Gastrocnemius medialis (tissue), 4 donors: ENCODE measurements at regions not wholly inside any gene's neighbourhood (a gene's known extent, or its start where the extent isn't known, plus 50 kb on each side); places are given as distances from the start of the nearest gene placed in this dataset.

ENCODE experiments used
- ATAC-seq, 2 donors: fragments of 150-250 bp; one replicate each; pipeline ENCODE4 v1.9.1; 2016
- DNase-seq, 2 donors: peaks; one replicate each; pipeline ENCODE4 v3.0.0-alpha.2; 2019
- H3K27ac ChIP-seq, 4 donors: fragments of 200-600 bp; sonication (generic); 1 replicate in 1 of 4; 2 replicates in 3 of 4; pipeline ENCODE4 v1.5.1; 2016 to 2018; ENCODE audit warnings: mild to moderate bottlenecking in 2 of 4, moderate library complexity in 1 of 4
- H3K27me3 ChIP-seq, 3 donors: fragments of 200-600 bp; sonication (generic) in 2 of 3; 1 replicate in 1 of 3; 2 replicates in 2 of 3; pipeline versions ENCODE4 v1.5.1 to v1.6.0; 2016 to 2019; ENCODE audit warnings: mild to moderate bottlenecking in 1 of 3, moderate library complexity in 1 of 3
- H3K36me3 ChIP-seq, 2 donors: fragments of 200-600 bp; sonication (generic) in 1 of 2; one replicate each; pipeline ENCODE4 v1.5.1; 2017 to 2018
- H3K4me1 ChIP-seq, 2 donors: fragments of 200-600 bp; sonication (generic) in 1 of 2; one replicate each; pipeline ENCODE4 v1.5.1; 2016 to 2017; ENCODE audit warnings: mild to moderate bottlenecking in 2 of 2
- H3K4me3 ChIP-seq, 4 donors: fragments of 200-600 bp; sonication (generic) in 3 of 4; 1 replicate in 1 of 4; 2 replicates in 3 of 4; pipeline ENCODE4 v1.5.1; 2016 to 2019; ENCODE audit warnings: mild to moderate bottlenecking in 2 of 4
- H3K9me3 ChIP-seq, 3 donors: fragments of 200-600 bp; sonication (generic) in 2 of 3; 1 replicate in 1 of 3; 2 replicates in 2 of 3; pipeline ENCODE4 v1.5.1; 2016 to 2019
- POLR2A ChIP-seq, 2 donors: fragments of 450-650 bp; IDR thresholded peaks; one replicate each; pipeline ENCODE4 v1.6.1; 2017; ENCODE audit warnings: antibody characterized with exemption in 2 of 2, mild to moderate bottlenecking in 2 of 2, moderate library complexity in 2 of 2
- in situ Hi-C, 4 donors: fragments of 200-750 bp; cut with MboI; loops; one replicate each; pipeline versions ENCODE4 v1.15.0 to v1.8.0; 2017; ENCODE audit warnings: low sequenced_read_pairs in 4 of 4
- intact Hi-C: fragments of 100-400 bp; cut with DNase I; formaldehyde crosslinking; loops from one replicate; pipeline ENCODE4 v1.15.1; 2023; ENCODE audit warnings: low total_unique reads
- TF ChIP-seq, protein P1 (sequence below), 5 experiments: fragments of 450-650 bp in 3 of 5; fragments of 200-600 bp in 2 of 5; sonication (generic) in 2 of 5; IDR thresholded peaks in 4 of 5; conservative IDR thresholded peaks in 1 of 5; 1 replicate in 4 of 5; 2 replicates in 1 of 5; pipeline ENCODE4 v1.5.1; 2016 to 2019; ENCODE audit warnings: antibody characterized with exemption in 5 of 5, mild to moderate bottlenecking in 3 of 5, moderate library complexity in 3 of 5

DNA sequence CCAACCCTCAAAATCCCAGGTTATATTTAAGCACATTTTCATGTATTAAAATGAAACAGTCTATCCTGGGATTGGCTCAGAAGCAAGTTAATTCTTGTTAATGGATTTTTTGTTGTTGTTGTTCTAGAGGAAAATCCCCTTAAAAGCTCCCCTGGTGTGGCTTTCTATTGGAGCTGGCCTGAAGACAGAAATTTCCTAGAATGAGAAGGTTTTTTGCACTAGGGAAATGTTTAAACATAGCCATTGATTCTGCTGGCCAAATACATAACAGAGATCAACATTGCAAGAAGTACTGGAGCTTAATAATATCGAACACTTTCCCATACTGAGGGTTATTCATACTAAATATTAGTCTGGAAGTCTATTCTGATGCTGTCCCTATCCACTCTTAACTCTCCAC, 148.8 kb upstream of the PCDH18 start:
- no peaks in the 10 kb centered on the region for H3K27me3 ChIP-seq
- ATAC-seq = no peak
- TF ChIP-seq, protein P1, sequence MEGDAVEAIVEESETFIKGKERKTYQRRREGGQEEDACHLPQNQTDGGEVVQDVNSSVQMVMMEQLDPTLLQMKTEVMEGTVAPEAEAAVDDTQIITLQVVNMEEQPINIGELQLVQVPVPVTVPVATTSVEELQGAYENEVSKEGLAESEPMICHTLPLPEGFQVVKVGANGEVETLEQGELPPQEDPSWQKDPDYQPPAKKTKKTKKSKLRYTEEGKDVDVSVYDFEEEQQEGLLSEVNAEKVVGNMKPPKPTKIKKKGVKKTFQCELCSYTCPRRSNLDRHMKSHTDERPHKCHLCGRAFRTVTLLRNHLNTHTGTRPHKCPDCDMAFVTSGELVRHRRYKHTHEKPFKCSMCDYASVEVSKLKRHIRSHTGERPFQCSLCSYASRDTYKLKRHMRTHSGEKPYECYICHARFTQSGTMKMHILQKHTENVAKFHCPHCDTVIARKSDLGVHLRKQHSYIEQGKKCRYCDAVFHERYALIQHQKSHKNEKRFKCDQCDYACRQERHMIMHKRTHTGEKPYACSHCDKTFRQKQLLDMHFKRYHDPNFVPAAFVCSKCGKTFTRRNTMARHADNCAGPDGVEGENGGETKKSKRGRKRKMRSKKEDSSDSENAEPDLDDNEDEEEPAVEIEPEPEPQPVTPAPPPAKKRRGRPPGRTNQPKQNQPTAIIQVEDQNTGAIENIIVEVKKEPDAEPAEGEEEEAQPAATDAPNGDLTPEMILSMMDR (IDR thresholded peaks at IDR 0.05 in 4 of 5, conservative IDR thresholded peaks at IDR 0.05 in 1 of 5) = no peak
- TF ChIP-seq POLR2A (IDR thresholded peaks at IDR 0.05) = no peak
- intact Hi-C loops (no loop called here), in situ Hi-C loops (no loop called here)
- DNase-seq = no peak
- H3K27ac ChIP-seq = no peak overlapping the region
- H3K36me3 ChIP-seq = no peaks in the 10 kb centered on the region
- no peaks in the 10 kb centered on the region for H3K9me3 ChIP-seq
- no peak overlapping the region for H3K4me3 ChIP-seq
- H3K4me1 ChIP-seq = no peaks in the 10 kb centered on the region

DNA sequence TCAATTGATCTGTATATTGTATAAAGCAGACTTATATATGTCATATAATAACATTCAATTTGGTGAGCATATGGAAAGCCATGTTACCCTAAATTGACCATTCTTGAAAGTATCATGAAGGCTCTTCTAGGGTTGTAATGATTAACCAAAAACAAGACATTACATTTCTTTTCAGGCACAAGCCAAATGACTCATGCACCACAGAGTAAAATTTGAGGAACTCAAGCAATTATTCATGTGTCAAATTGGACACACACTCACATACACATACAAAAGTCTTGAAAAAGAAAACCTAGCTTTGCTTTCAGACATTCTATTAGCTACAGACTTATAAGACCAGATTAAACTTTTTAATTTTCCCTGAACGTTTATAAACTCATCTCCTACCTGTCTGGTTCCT, 146.5 kb upstream of the PCDH18 start:
- Histone ChIP-seq H3K36me3 (no peaks in the 10 kb centered on the region), H3K27ac (no peak overlapping the region), H3K9me3 (no peaks in the 10 kb centered on the region), H3K4me3 (no peak overlapping the region), H3K27me3 (no peaks in the 10 kb centered on the region), H3K4me1 (no peaks in the 10 kb centered on the region)
- intact Hi-C loops (no loop called here), in situ Hi-C loops (no loop called here)
- TF ChIP-seq, protein P1 (IDR thresholded peaks at IDR 0.05 in 4 of 5, conservative IDR thresholded peaks at IDR 0.05 in 1 of 5) = no peak
- no peak for TF ChIP-seq POLR2A (IDR thresholded peaks at IDR 0.05)
- no peak for ATAC-seq
- DNase-seq = no peak

DNA sequence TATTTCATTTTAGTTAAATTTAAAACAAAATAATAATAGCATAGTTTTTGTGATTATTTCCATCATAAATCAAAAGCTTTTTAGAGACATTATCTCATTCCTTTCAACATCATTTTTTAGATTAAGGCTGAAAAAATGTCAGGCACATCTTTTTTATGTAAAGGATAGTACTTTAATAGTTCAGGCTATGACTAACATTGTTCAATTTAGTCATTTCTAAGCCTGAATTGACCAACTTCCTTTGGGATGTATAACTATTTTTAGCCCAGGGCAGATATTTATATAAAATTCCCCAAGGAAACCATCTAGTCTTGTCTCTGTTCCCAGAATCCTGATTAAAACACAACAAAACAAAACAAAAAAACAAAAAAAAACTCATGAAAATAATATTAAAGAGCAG, 145.6 kb upstream of the PCDH18 start:
- Histone ChIP-seq H3K36me3 (no peaks in the 10 kb centered on the region), H3K27ac (no peak overlapping the region), H3K4me1 (no peaks in the 10 kb centered on the region), H3K27me3 (no peaks in the 10 kb centered on the region), H3K4me3 (no peak overlapping the region), H3K9me3 (no peaks in the 10 kb centered on the region)
- TF ChIP-seq, protein P1 (IDR thresholded peaks at IDR 0.05 in 4 of 5, conservative IDR thresholded peaks at IDR 0.05 in 1 of 5) = no peak
- TF ChIP-seq POLR2A (IDR thresholded peaks at IDR 0.05) = no peak
- in situ Hi-C loops (no loop called here), intact Hi-C loops (no loop called here)
- no peak for ATAC-seq
- DNase-seq = no peak

DNA sequence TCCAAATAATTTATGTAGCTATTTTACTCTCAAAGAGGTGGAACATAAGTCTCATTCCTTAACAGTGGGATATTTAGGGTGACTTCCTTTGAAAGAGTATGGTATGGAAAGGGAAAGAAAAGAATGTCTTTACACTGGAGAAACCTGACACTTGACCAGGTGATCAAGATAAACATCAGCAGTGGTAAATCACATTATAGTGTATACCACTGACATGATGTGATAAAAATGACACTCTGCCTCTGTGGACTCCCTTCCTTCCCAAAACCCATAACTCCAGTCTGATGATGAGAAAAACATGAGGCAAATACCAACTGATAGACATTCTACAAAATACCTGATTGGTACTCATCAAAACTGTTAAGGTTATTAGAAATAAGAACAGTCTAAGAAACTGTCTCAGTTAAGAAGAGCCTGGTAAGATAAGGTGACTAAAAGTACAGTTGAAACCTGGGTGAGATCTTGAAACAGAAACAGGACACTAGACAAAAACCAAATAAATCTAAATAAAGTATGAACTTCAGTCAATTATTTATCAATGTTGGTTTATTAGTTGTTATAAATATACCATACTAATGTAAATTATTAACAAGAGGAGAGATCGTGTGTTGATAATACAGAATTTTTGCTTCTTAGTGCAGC, 144.2 kb upstream of the PCDH18 start:
- Histone ChIP-seq H3K4me3 (no peak overlapping the region), H3K4me1 (no peaks in the 10 kb centered on the region), H3K36me3 (no peaks in the 10 kb centered on the region), H3K27me3 (no peaks in the 10 kb centered on the region), H3K27ac (no peak overlapping the region), H3K9me3 (no peaks in the 10 kb centered on the region)
- TF ChIP-seq, protein P1 (IDR thresholded peaks at IDR 0.05 in 4 of 5, conservative IDR thresholded peaks at IDR 0.05 in 1 of 5) = no peak
- TF ChIP-seq POLR2A (IDR thresholded peaks at IDR 0.05) = no peak
- ATAC-seq (no peak), DNase-seq (no peak)
- in situ Hi-C loops = no loop called here
- intact Hi-C loops = no loop called here

DNA sequence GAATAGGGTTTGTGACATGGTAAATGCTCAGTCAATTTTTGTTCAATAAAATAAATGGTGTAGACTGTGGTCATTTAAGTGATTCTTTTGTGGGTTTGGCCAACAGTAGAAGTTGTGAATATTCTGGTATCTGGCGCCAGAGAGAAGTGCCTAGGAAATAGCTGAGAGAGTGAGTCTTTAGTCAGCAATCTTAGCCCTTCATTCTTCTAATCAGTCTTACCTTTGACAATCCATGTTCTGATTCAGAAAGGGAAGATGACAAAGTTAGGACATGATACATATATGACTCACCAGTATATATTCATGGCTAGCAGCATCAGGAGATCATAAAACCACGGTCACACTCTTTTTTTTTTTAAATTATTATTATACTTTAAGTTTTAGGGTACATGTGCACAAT, 141.8 kb upstream of the PCDH18 start:
- TF ChIP-seq, protein P1 (IDR thresholded peaks at IDR 0.05 in 4 of 5, conservative IDR thresholded peaks at IDR 0.05 in 1 of 5) = no peak
- TF ChIP-seq POLR2A (IDR thresholded peaks at IDR 0.05) = no peak
- intact Hi-C loops = no loop called here
- Histone ChIP-seq H3K4me1 (no peaks in the 10 kb centered on the region), H3K27me3 (no peaks in the 10 kb centered on the region), H3K27ac (no peak overlapping the region), H3K9me3 (no peaks in the 10 kb centered on the region), H3K36me3 (no peaks in the 10 kb centered on the region), H3K4me3 (no peak overlapping the region)
- no peak for DNase-seq
- in situ Hi-C loops = no loop called here
- no peak for ATAC-seq
